T-helper 2 cell treated with Interferon-gamma antibody and Interleukin-4, amounts not matched to agents 100 ng/mL and 5 ng/mL, for 36 hours (primary cell): ENCODE measurements at regions not wholly inside any gene's neighbourhood (a gene's known extent, or its start where the extent isn't known, plus 50 kb on each side); places are given as distances from the start of the nearest gene placed in this dataset.

Source experiments
- intact Hi-C: fragments of 100-400 bp; cut with micrococcal nuclease; formaldehyde crosslinking; loops from one replicate; pipeline ENCODE4 v1.15.1; 2023

GRCh38 chr6:22231616-22232015, 65.2 kb downstream of the PRL start:
- intact Hi-C loops = no loop called here

GRCh38 chr6:22236626-22237414, 60.0 kb downstream of the PRL start:
- intact Hi-C loops = no loop called here
